ENCODE measurements at regions not wholly inside any gene's neighbourhood (a gene's known extent, or its start where the extent isn't known, plus 50 kb on each side); places are given as distances from the start of the nearest gene placed in this dataset.

DNA sequence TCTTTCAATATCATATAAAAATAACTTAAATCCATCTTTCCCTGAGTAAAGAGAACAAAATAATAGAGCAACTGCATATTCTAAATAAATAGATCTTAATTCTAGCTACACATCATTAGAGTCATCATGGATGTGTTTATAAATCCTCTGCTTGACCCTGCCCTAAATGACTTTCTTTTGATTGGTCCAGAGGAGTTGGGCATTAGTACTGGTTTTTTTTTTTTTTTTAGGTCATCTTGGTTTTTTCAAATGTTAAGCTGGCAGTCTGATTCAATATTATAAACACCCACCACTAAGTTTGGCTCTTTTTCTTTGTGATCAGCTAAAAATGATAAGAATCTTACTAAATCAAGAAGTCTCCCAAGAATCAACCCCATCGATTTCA lies 504.0 kb upstream of the CBLB start:
- TF ChIP-seq SUZ12 (IDR thresholded peaks at IDR 0.05; ENCODE audit: extremely low read depth, insufficient read depth, insufficient read length) (no peak), YY1 (IDR thresholded peaks at IDR 0.05; ENCODE audit: insufficient read depth, insufficient read length) (no peak), ZNF274 (IDR thresholded peaks at IDR 0.05; ENCODE audit: low read depth, low read length) (no peak)
